Glomerular visceral epithelial cell (primary cell): ENCODE measurements at regions not wholly inside any gene's neighbourhood (a gene's known extent, or its start where the extent isn't known, plus 50 kb on each side); places are given as distances from the start of the nearest gene placed in this dataset.

ENCODE experiments used
- DNase-seq: peaks from one replicate; pipeline ENCODE4 v3.0.0-alpha.2; 2016; ENCODE audit errors: extremely low spot score

DNA sequence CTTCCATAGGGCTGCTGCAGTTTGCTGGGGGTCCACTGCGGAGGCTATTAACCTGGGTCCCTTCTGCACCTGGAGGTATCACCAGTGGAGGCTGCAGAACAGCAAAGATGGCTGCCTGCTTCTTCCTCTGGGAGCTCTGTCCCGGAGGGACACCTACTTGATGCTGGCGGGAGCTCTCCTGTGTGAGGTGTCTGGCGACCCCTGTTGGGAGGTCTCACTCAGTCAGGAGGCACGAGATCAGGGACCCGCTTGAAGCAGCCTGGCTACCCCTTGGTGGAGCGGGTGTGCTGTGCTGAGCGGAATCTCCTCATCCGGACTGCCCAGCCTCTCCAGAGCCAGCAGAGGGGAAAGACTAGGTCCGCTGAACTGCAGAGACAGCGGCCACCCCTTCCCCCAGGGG is 56.0 kb upstream of the CTXND1 start:
- no peak for DNase-seq

DNA sequence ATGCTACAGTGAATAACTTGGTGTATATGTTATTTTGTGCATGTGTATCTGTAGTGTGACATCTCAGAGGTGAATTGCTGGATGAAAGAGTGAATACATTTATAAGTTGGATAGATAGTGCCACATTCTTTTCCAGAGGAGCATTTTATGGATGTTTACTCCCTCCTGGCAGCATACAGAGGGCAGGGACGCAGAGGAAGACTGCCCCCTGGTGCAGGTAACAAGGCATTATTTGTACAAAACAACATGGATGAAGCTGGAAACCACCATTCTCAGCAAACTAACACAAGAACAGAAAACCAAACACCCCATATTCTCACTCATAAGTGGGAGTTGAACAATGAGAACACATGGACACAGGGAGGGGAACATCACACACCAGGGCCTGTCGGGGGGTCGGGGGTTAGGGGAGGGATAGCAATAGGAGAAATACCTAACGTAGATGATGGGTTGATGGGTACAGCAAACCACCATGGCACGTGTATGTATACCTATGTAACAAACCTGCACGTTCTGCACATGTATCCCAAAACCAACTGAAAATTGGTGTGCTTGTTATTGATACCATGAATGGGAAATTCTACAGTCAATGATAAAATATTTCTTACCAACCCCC is 57.9 kb upstream of the CTXND1 start:
- peak; percentile 20 for DNase-seq

GRCh38 chr15:80310776-80311175 is 58.8 kb upstream of the CTXND1 start:
- DNase-seq, result no peak

DNA sequence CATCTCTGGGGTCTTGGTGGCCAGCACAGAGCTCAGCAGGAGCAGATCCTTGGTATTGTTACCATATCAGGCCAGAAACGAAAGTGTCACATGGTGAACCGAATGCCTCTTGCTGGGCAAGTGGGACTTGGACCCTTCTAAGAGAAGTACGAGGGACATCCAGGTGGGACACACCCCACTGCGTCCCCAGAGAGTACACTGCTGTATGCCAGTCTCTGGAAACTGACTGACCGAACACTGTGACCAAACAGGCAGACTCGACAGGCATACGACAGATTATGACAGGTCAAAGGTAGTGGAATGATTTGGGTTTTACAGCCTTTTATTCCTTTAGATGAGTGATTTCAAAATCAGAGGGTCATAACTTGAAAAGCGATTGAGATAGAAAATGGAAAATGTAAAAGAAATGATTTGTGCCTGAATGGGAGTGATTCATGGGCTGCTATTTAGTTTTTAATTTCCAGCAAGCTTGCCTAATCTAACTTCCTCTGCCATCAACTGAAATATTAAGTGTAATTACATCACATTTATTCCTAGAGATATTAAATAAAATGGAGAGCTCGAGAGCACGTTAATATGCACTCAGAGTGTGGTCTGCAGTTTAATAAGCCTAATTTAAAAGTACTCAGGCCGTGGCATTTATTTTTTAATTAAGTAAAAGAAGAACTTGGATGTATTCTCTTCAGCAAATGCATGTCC is 63.4 kb upstream of the CTXND1 start:
- DNase-seq, result no peak

GRCh38 chr15:80317389-80318182 is 65.6 kb upstream of the CTXND1 start:
- DNase-seq, result peak; percentile 25

DNA sequence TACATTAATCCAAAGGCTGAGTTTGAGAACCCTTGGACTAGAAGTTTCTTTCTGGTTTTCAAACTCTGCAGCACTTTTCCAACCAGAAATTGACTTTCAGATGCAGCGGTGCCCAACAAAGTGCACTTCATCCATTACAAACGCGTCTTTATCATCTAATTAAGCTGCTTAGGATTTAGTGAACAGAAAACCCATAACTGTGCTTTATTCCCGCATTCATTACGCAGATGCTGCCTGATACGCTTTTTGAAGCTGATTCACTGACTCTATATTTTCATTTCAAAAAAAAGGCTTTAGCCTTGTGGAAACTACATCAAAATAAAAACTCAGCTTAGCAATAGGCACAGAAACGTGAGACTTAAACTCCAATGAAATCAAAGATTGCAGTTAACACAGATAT is 69.8 kb upstream of the CTXND1 start:
- no peak for DNase-seq

DNA sequence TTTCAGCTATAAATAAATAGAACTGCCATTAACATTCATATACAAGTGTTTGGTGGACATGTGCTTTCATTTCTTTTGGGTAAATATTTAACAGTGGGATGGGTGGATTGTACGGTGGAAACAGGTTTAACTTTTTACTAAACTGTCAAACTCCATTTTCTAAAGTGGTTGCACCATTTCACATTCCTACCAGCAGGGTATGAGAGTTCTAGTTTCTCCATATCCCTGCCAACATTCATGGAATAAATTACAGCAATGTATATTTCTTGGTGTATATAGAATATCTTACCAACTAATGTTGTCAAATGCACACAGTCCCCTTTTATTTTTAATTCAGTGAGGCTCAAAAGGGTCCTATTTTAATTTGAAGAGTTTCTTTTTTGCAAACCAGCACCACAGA is 71.3 kb upstream of the CTXND1 start:
- DNase-seq, result no peak

GRCh38 chr15:80324545-80325080 is 72.6 kb upstream of the CTXND1 start:
- DNase-seq, result no peak

GRCh38 chr15:80325206-80325605 is 73.2 kb upstream of the CTXND1 start:
- DNase-seq, result no peak

DNA sequence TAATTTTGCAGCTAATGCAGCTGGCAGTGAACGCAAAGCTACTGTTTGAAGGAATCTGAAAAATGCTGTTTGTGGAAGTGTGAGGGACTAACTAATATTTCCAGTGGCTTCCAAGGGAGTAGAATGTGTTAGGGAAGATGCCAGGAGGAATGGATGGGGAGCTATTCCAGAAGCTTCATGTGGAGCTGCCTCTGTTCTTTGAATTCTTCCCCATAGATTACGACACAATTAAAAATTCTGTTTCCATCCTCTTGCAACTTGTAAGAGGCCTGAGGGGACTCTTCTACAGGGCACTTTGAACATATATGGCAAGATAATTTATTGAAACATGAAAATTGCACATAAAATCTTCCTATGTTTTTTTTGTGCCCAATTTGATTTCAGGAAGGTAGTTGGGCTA is 74.3 kb upstream of the CTXND1 start:
- no peak for DNase-seq

- no peak for DNase-seq
Observed at GRCh38 chr15:80328496-80328895, 75.7 kb upstream of the ARNT2 start.

- no peak for DNase-seq
Observed at GRCh38 chr15:80331886-80332406, 72.2 kb upstream of the ARNT2 start.

DNA sequence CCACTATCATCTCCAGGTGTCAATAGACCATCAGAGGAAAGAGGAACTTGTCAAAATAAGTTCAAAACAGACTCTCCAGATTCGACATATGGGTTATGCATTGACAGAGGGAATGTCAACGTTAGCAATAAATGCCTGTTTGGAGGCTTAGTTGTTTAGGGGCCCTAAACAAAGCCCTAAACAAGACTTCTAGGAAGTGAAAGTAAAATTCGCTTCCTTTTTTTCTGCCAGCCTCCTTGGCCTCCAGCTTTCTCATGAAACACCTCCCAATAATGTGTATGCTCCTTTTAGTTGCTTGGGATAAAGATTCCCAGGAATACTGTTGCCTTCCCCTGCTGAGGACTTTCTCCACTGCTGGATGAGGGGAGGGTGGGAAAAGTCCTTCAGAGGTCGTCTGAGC is 70.9 kb upstream of the ARNT2 start:
- no peak for DNase-seq

DNA sequence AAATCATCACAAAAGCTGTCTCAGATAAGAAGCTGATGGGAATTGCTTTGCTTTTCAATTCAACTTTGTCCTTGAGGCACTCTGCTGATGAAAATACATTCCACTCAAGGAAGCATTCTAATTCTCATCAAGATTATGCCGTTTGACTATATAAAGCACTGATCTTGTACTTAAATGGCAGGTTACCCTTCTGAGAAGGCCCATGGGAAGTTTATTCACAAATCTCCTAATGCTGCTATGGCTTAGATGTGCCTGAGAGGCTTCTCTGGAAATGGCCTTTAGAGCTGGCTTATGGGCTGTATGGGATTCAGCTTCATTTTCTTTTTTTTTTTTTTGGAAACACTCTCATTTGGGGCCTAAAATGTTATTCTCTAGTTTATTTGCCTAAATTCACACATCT is 69.7 kb upstream of the ARNT2 start:
- no peak for DNase-seq

DNA sequence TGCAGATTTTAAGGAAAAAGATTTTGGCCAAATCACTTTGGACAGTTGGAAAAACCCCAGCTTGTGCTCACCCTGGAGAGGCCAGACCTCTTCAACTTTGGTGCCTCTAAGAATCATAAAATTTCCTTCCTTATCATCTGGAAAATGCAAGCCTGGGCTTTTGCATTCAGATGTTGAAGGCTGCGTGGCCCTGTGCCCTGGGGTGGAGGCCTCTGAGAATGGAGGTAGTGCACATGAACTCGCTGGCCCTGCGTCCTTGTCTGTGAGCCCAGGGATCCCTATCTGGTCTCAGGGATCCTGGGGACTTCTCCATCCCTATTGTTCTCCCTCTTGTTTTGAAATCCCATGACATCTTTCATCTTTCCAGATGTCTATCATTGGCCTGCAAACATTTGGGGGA is 64.6 kb upstream of the ARNT2 start:
- no peak for DNase-seq

DNA sequence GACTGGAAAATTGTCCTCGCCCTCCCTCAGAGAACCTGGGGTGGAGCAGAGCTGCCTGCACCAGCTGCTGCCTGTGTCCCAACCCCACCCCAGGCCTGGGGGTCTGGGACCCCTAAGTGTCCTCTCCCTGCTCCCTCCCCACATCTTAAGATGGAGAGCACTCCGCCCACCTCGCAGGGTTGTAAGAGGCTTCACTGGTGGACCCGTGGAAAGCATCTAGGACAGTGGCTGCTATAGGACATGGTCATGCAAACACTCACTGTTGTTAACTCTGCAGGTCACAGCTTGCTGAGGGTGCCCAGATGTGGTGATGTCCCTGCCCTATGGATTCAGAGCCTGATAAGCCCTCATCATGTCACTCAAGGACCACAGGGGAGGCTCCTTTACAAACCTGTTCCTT is 62.0 kb upstream of the ARNT2 start:
- DNase-seq, result no peak

DNA sequence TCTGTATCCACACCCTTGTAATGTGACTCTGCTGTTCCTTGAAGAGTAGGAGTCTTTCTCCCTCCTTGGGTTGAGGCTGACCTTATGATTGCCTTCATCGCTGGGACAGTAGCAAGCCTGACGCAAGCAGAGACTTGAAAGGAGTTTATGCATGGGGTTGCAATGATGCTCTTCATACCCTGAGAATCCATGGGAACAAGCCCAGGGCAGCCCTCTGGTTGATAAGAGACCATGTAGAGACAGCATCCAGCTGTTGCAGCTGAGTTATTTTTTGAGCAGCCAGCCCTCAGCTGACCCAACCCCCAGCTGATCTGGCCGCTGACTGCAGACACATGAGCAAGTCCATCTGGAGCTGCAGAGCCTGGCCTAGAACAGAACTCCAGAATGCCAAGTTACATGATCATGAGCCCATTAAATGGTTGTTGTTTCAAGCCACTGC is 60.6 kb upstream of the ARNT2 start:
- no peak for DNase-seq

- no peak for DNase-seq
Observed at GRCh38 chr15:80350941-80351610, 53.1 kb upstream of the ARNT2 start.
